SK-N-MC (cell line): ENCODE measurements at regions not wholly inside any gene's neighbourhood (a gene's known extent, or its start where the extent isn't known, plus 50 kb on each side); places are given as distances from the start of the nearest gene placed in this dataset.
"Not testable (repeated sequence)": the region's sequence is repeated elsewhere in the genome, so short reads cannot be mapped to it uniquely, and the experiment has no call there.

Source experiments
- DNase-seq: peaks from one replicate; pipeline ENCODE4 v3.0.0-alpha.2; 2011; ENCODE audit warnings: low read depth, low spot score
- H3K27ac ChIP-seq: fragments of 200-600 bp; sonication (generic); 2 replicates; pipeline ENCODE4 v1.5.1; 2016; ENCODE audit warnings: mixed run types
- H3K36me3 ChIP-seq: fragments of 200-600 bp; sonication (generic); 2 replicates; pipeline ENCODE4 v1.6.1; 2017; ENCODE audit warnings: antibody characterized with exemption, low read length, mixed read lengths; ENCODE audit not compliant: insufficient read depth
- H3K4me3 ChIP-seq: fragments of 200-600 bp; sonication (generic); 2 replicates; pipeline ENCODE4 v1.5.1; 2016
- H3K9ac ChIP-seq: fragments of 200-600 bp; sonication (generic); 2 replicates; pipeline ENCODE4 v1.8.0; 2017; ENCODE audit warnings: mixed run types, mixed read lengths; ENCODE audit not compliant: insufficient read length
- H3K9me3 ChIP-seq: fragments of 200-600 bp; sonication (generic); 2 replicates; pipeline ENCODE4 v1.6.1; 2017; ENCODE audit warnings: low read depth, mild to moderate bottlenecking, antibody characterized with exemption, low read length, moderate library complexity, mixed read lengths
- EZH2 ChIP-seq: fragments of 200-600 bp; sonication (generic); IDR thresholded peaks from one replicate; pipeline ENCODE4 v1.6.1; 2017; ENCODE audit warnings: antibody characterized with exemption
- FOXP2 ChIP-seq: optimal IDR thresholded peaks from 2 replicates; pipeline ENCODE3; 2011; ENCODE audit warnings: mild to moderate bottlenecking, moderate library complexity; ENCODE audit not compliant: insufficient read depth; ENCODE audit errors: extremely low read length, control extremely low read depth
- POLR2AphosphoS5 ChIP-seq: IDR thresholded peaks from 2 replicates; pipeline ENCODE4 v1.6.1; 2012; ENCODE audit warnings: mild to moderate bottlenecking, low read depth, low read length, borderline replicate concordance

DNA sequence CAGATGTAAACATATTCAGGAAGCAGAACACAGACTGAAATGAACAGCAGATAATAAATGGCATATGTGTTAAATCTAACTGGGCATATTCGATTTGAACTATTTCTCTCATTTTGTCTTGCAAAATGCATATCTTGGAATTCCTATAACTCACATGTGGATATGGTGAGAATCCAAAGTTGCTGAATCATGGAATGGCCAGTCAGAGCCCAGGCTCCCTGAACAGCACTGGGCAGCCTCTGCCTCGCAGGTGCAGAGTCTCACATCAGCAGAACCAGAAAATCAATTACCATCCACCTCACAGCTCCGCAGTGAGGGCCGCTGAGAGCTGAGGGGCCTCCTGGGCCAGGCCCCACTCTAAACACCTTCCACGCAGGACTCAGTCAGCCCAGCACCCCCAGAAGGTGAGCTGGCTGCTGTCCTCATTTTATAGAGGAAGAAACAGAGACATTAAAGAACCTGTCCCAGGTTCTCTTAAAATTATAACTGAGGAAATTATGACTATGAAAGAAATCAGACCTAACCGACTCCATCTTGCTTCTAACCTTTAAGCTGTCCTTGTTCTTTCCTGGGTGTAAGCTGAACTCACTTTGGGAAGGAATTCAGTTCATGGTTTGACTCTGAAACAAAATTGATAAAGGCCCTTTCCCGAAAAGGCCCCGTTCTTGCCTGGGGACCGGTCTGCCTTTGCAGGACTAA lies 269.1 kb upstream of the SFSWAP start:
- Histone ChIP-seq H3K27ac (no peak overlapping the region), H3K9ac (no peak overlapping the region), H3K4me3 (no peak overlapping the region), H3K36me3 (no peaks in the 10 kb centered on the region), H3K9me3 (no peaks in the 10 kb centered on the region)
- no peak for TF ChIP-seq POLR2AphosphoS5
- no peak for DNase-seq

DNA sequence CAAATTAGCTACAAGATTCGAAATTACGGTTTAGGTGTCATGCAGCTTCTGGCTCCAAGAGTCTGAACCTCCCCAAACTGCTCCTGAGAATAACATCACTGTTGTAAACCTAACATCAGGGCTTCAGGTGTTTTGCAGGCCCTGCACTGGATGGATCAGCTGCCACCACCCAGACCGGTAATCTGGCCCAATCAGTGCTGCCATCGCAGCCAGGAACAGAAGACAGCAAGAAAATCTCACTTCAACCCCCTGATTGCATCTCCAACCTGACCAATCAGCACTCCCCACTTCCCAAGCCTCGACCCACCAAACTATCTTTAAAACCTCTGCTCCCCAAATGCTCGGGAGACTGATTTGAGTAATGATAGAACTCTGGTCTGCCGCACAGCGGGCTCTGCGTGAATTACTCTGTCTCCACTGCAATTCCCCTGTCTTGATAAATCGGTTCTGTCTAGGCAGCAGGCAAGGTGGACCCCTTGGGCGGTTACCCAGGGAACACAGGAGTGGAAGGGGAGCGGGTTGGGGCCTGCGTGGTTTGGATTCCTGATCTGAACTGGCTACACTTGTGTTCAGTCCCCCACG lies 268.5 kb upstream of the SFSWAP start:
- no peak for DNase-seq
- no peaks in the 10 kb centered on the region for H3K9me3 ChIP-seq
- H3K4me3 ChIP-seq = no peak overlapping the region
- H3K36me3 ChIP-seq = no peaks in the 10 kb centered on the region
- no peak overlapping the region for H3K27ac ChIP-seq
- no peak overlapping the region for H3K9ac ChIP-seq
- TF ChIP-seq FOXP2 (no peak), POLR2AphosphoS5 (no peak), EZH2 (no peak)

- Histone ChIP-seq H3K36me3 (no peaks in the 10 kb centered on the region), H3K27ac (no peak overlapping the region), H3K9me3 (no peaks in the 10 kb centered on the region), H3K4me3 (no peak overlapping the region), H3K9ac (no peak overlapping the region)
- DNase-seq = no peak
- TF ChIP-seq FOXP2 (no peak), POLR2AphosphoS5 (no peak), EZH2 (no peak)
These were observed 267.6 kb upstream of the SFSWAP start for GRCh38 chr12:131443019-131444000.

GRCh38 chr12:131444220-131445164 lies 266.4 kb upstream of the SFSWAP start:
- no peak for DNase-seq
- no peak overlapping the region for H3K9ac ChIP-seq
- no peak for TF ChIP-seq EZH2
- TF ChIP-seq FOXP2 = no peak
- TF ChIP-seq POLR2AphosphoS5 = no peak
- H3K4me3 ChIP-seq = no peak overlapping the region
- no peaks in the 10 kb centered on the region for H3K9me3 ChIP-seq
- H3K27ac ChIP-seq = no peak overlapping the region
- H3K36me3 ChIP-seq = no peaks in the 10 kb centered on the region

DNA sequence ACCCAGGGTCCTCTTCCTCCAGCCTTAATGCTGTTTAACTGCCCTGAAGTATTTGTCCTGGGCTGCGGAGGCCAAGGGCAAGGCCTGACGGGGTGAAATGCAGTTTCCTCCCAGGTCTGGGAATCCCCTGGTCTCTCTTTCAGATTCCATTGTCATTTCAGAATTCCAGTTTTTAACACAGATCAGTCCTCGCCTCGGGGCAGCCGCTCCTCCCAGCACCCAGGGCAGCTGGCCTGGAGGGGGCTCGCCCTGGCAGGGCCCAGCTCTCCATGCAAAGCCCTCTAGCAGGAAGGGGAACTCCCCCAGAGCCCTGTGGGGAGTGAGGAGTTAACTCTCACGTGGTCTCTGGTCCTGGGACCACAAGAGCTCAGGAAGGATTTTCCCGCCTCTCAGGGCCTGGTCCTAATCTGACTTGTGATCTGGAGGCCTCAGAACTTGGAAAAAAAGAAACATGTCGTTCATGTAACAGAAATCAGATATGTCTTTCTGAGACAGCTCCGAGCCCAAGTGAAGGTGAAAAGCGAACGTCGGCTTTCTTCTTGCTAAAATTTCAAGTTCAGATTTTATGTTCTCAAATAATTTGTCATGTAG lies 265.6 kb upstream of the SFSWAP start:
- Histone ChIP-seq H3K4me3 (no peak overlapping the region), H3K9ac (no peak overlapping the region), H3K27ac (no peak overlapping the region), H3K9me3 (no peaks in the 10 kb centered on the region), H3K36me3 (no peaks in the 10 kb centered on the region)
- DNase-seq = no peak
- TF ChIP-seq EZH2 (no peak), FOXP2 (no peak)

DNA sequence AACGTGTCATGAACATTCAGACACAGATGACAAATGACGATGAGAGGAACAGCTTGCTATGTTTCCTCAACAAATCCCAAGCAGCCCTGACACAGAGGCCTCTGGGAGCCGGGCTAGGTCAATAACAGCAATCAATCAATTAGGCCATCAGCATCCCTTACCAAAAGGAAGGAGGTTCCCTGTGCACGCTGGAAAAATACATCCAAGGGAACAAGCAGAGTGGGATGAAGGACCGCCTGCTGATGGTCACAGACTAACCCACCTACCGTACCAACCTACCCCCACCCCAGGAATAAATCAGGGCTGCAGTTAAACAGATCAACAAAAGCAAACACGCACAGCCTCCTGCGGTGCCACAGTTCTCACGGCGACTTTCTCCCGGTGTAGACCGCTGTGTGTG lies 265.1 kb upstream of the SFSWAP start:
- Histone ChIP-seq H3K27ac (no peak overlapping the region), H3K36me3 (no peaks in the 10 kb centered on the region), H3K9me3 (no peaks in the 10 kb centered on the region), H3K9ac (no peak overlapping the region), H3K4me3 (no peak overlapping the region)
- TF ChIP-seq POLR2AphosphoS5 (no peak), FOXP2 (no peak), EZH2 (no peak)
- no peak for DNase-seq

GRCh38 chr12:131447636-131448035 lies 263.3 kb upstream of the SFSWAP start:
- H3K4me3 ChIP-seq, H3K27ac ChIP-seq, H3K9me3 ChIP-seq, DNase-seq, H3K9ac ChIP-seq, H3K36me3 ChIP-seq: not testable (repeated sequence)

DNA sequence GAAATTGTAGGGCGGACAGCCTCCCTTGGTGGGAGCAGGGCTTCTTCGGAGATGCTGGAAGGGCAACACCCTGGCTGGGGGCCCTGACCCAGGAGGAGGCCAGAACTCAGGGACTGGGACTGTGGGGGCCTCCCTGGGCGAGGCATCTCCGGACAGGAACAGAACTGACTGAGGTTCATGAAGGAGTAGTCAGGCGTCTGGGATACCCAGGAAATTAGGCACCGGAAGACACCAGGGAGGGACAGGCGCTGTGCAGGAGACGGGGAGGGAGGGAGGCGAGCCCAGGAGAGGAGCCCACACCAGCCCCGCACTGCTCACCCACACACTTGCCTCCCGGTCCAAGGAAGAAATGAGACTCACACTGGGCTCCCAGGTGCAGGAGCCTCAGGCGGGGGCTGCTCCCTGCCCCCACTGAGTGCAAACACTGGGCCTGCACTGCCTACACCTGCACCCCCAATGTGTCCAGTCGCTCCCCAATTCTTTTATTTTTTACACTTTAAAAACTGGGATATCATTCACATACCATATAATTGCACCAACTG lies 262.6 kb upstream of the SFSWAP start:
- DNase-seq = no peak
- no peaks in the 10 kb centered on the region for H3K9me3 ChIP-seq
- no peak for TF ChIP-seq EZH2
- TF ChIP-seq POLR2AphosphoS5 = no peak
- TF ChIP-seq FOXP2 = no peak
- H3K27ac ChIP-seq = no peak overlapping the region
- no peak overlapping the region for H3K9ac ChIP-seq
- H3K36me3 ChIP-seq = no peaks in the 10 kb centered on the region
- no peak overlapping the region for H3K4me3 ChIP-seq
